ENCODE measurements at regions not wholly inside any gene's neighbourhood (a gene's known extent, or its start where the extent isn't known, plus 50 kb on each side); places are given as distances from the start of the nearest gene placed in this dataset.

- DNase-seq, result no peak
- no CpG with 5 or more reads among the region's 2 CpGs for WGBS (ENCODE audit: insufficient coverage, low lambda C conversion rate)
- no peak overlapping the region for H3K27ac ChIP-seq (ENCODE audit: low read length)
These were observed 217.5 kb downstream of the SOX9 start for GRCh38 chr17:72338304-72338703.

GRCh38 chr17:72338847-72339790 is 218.3 kb downstream of the SOX9 start:
- H3K36me3 ChIP-seq (ENCODE audit: control insufficient read depth, insufficient read depth, low read length), result no peaks in the 10 kb centered on the region
- H3K4me1 ChIP-seq (ENCODE audit: control insufficient read depth, insufficient read depth, low read length), result peaks cover 18% of the 10 kb centered on the region
- H3K9me3 ChIP-seq (ENCODE audit: control insufficient read depth, low read depth, low read length), result no peaks in the 10 kb centered on the region
- H3K27ac ChIP-seq (ENCODE audit: low read length), result peak overlapping the region; percentile 30
- 50% methylated on average over 1 of the region's 12 CpGs for WGBS (ENCODE audit: insufficient coverage, low lambda C conversion rate)
- H3K4me3 ChIP-seq (ENCODE audit: low read length), result no peak overlapping the region
- DNase-seq, result peak; percentile 64 to 84
- H3K27me3 ChIP-seq (ENCODE audit: control insufficient read depth, insufficient read depth, low read length), result no peaks in the 10 kb centered on the region

More at GRCh38 chr17:72338304-72338703, 217.5 kb downstream of the SOX9 start:
- no peak overlapping the region for H3K4me3 ChIP-seq (ENCODE audit: low read length)
- no peaks in the 10 kb centered on the region for H3K27me3 ChIP-seq (ENCODE audit: control insufficient read depth, insufficient read depth, low read length)
- H3K36me3 ChIP-seq (ENCODE audit: control insufficient read depth, insufficient read depth, low read length), result no peaks in the 10 kb centered on the region
- H3K9me3 ChIP-seq (ENCODE audit: control insufficient read depth, low read depth, low read length), result no peaks in the 10 kb centered on the region
- H3K4me1 ChIP-seq (ENCODE audit: control insufficient read depth, insufficient read depth, low read length), result peaks cover 18% of the 10 kb centered on the region

GRCh38 chr17:72340836-72341235 is 220.0 kb downstream of the SOX9 start:
- Histone ChIP-seq H3K27ac (ENCODE audit: low read length) (no peak overlapping the region), H3K4me1 (ENCODE audit: control insufficient read depth, insufficient read depth, low read length) (peaks cover 18% of the 10 kb centered on the region), H3K27me3 (ENCODE audit: control insufficient read depth, insufficient read depth, low read length) (no peaks in the 10 kb centered on the region), H3K36me3 (ENCODE audit: control insufficient read depth, insufficient read depth, low read length) (no peaks in the 10 kb centered on the region), H3K4me3 (ENCODE audit: low read length) (no peak overlapping the region), H3K9me3 (ENCODE audit: control insufficient read depth, low read depth, low read length) (no peaks in the 10 kb centered on the region)
- no CpG with 5 or more reads among the region's 6 CpGs for WGBS (ENCODE audit: insufficient coverage, low lambda C conversion rate)
- DNase-seq, result no peak

GRCh38 chr17:72342061-72342460 is 221.2 kb downstream of the SOX9 start:
- 57% methylated on average over 1 of the region's 5 CpGs for WGBS (ENCODE audit: insufficient coverage, low lambda C conversion rate)
- no peaks in the 10 kb centered on the region for H3K36me3 ChIP-seq (ENCODE audit: control insufficient read depth, insufficient read depth, low read length)
- no peaks in the 10 kb centered on the region for H3K27me3 ChIP-seq (ENCODE audit: control insufficient read depth, insufficient read depth, low read length)
- no peak overlapping the region for H3K4me3 ChIP-seq (ENCODE audit: low read length)
- no peaks in the 10 kb centered on the region for H3K9me3 ChIP-seq (ENCODE audit: control insufficient read depth, low read depth, low read length)
- no peak for DNase-seq
- no peak overlapping the region for H3K27ac ChIP-seq (ENCODE audit: low read length)
- peaks cover 18% of the 10 kb centered on the region for H3K4me1 ChIP-seq (ENCODE audit: control insufficient read depth, insufficient read depth, low read length)

- Histone ChIP-seq H3K27me3 (ENCODE audit: control insufficient read depth, insufficient read depth, low read length) (no peaks in the 10 kb centered on the region), H3K9me3 (ENCODE audit: control insufficient read depth, low read depth, low read length) (no peaks in the 10 kb centered on the region), H3K27ac (ENCODE audit: low read length) (no peak overlapping the region), H3K36me3 (ENCODE audit: control insufficient read depth, insufficient read depth, low read length) (no peaks in the 10 kb centered on the region), H3K4me3 (ENCODE audit: low read length) (no peak overlapping the region), H3K4me1 (ENCODE audit: control insufficient read depth, insufficient read depth, low read length) (peaks cover 18% of the 10 kb centered on the region)
- no peak for DNase-seq
- WGBS (ENCODE audit: insufficient coverage, low lambda C conversion rate), result no CpG with 5 or more reads among the region's 28 CpGs
These were observed 222.1 kb downstream of the SOX9 start for GRCh38 chr17:72342627-72343527.

- no peak for DNase-seq
- WGBS (ENCODE audit: insufficient coverage, low lambda C conversion rate), result no CpG with 5 or more reads among the region's 8 CpGs
- H3K4me3 ChIP-seq (ENCODE audit: low read length), result no peak overlapping the region
- H3K27me3 ChIP-seq (ENCODE audit: control insufficient read depth, insufficient read depth, low read length), result no peaks in the 10 kb centered on the region
- no peak overlapping the region for H3K27ac ChIP-seq (ENCODE audit: low read length)
- no peaks in the 10 kb centered on the region for H3K9me3 ChIP-seq (ENCODE audit: control insufficient read depth, low read depth, low read length)
- no peaks in the 10 kb centered on the region for H3K36me3 ChIP-seq (ENCODE audit: control insufficient read depth, insufficient read depth, low read length)
- H3K4me1 ChIP-seq (ENCODE audit: control insufficient read depth, insufficient read depth, low read length), result peaks cover 10% of the 10 kb centered on the region
These were observed 223.1 kb downstream of the SOX9 start for GRCh38 chr17:72343911-72344310.

GRCh38 chr17:72344613-72345012 is 223.8 kb downstream of the SOX9 start:
- Histone ChIP-seq H3K9me3 (ENCODE audit: control insufficient read depth, low read depth, low read length) (no peaks in the 10 kb centered on the region), H3K4me1 (ENCODE audit: control insufficient read depth, insufficient read depth, low read length) (peaks cover 3% of the 10 kb centered on the region), H3K36me3 (ENCODE audit: control insufficient read depth, insufficient read depth, low read length) (no peaks in the 10 kb centered on the region), H3K27ac (ENCODE audit: low read length) (no peak overlapping the region), H3K27me3 (ENCODE audit: control insufficient read depth, insufficient read depth, low read length) (no peaks in the 10 kb centered on the region), H3K4me3 (ENCODE audit: low read length) (no peak overlapping the region)
- no peak for DNase-seq
- WGBS (ENCODE audit: insufficient coverage, low lambda C conversion rate), result 100% methylated on average over 1 of the region's 5 CpGs

GRCh38 chr17:72345088-72345487 is 224.3 kb downstream of the SOX9 start:
- H3K9me3 ChIP-seq (ENCODE audit: control insufficient read depth, low read depth, low read length), result no peaks in the 10 kb centered on the region
- no peaks in the 10 kb centered on the region for H3K27me3 ChIP-seq (ENCODE audit: control insufficient read depth, insufficient read depth, low read length)
- no peaks in the 10 kb centered on the region for H3K4me1 ChIP-seq (ENCODE audit: control insufficient read depth, insufficient read depth, low read length)
- H3K36me3 ChIP-seq (ENCODE audit: control insufficient read depth, insufficient read depth, low read length), result no peaks in the 10 kb centered on the region
- DNase-seq, result no peak
- no peak overlapping the region for H3K27ac ChIP-seq (ENCODE audit: low read length)
- H3K4me3 ChIP-seq (ENCODE audit: low read length), result no peak overlapping the region
- WGBS (ENCODE audit: insufficient coverage, low lambda C conversion rate), result no CpG with 5 or more reads among the region's 3 CpGs

- Histone ChIP-seq H3K9me3 (ENCODE audit: control insufficient read depth, low read depth, low read length) (no peaks in the 10 kb centered on the region), H3K4me1 (ENCODE audit: control insufficient read depth, insufficient read depth, low read length) (no peaks in the 10 kb centered on the region), H3K36me3 (ENCODE audit: control insufficient read depth, insufficient read depth, low read length) (no peaks in the 10 kb centered on the region), H3K27me3 (ENCODE audit: control insufficient read depth, insufficient read depth, low read length) (no peaks in the 10 kb centered on the region), H3K4me3 (ENCODE audit: low read length) (no peak overlapping the region), H3K27ac (ENCODE audit: low read length) (no peak overlapping the region)
- DNase-seq, result no peak
- WGBS (ENCODE audit: insufficient coverage, low lambda C conversion rate), result no CpG with 5 or more reads among the region's 5 CpGs
These were observed 224.7 kb downstream of the SOX9 start for GRCh38 chr17:72345536-72345935.

- WGBS (ENCODE audit: insufficient coverage, low lambda C conversion rate), result 45% methylated on average over 2 of the region's 5 CpGs
- Histone ChIP-seq H3K27ac (ENCODE audit: low read length) (no peak overlapping the region), H3K4me3 (ENCODE audit: low read length) (no peak overlapping the region), H3K4me1 (ENCODE audit: control insufficient read depth, insufficient read depth, low read length) (no peaks in the 10 kb centered on the region), H3K9me3 (ENCODE audit: control insufficient read depth, low read depth, low read length) (no peaks in the 10 kb centered on the region), H3K27me3 (ENCODE audit: control insufficient read depth, insufficient read depth, low read length) (no peaks in the 10 kb centered on the region), H3K36me3 (ENCODE audit: control insufficient read depth, insufficient read depth, low read length) (no peaks in the 10 kb centered on the region)
- DNase-seq, result peak; percentile 31 to 70
These were observed 225.5 kb downstream of the SOX9 start for GRCh38 chr17:72346306-72346705.
